Smooth muscle cell (in vitro differentiated cells): ENCODE measurements at regions not wholly inside any gene's neighbourhood (a gene's known extent, or its start where the extent isn't known, plus 50 kb on each side); places are given as distances from the start of the nearest gene placed in this dataset.
A peak's percentile ranks its signal among the peaks of the same experiment; 100 is the strongest.

Experiments
- DNase-seq: peaks from one replicate; lab custom pipeline; 2025; ENCODE audit not compliant: unreplicated experiment; lab: John Stamatoyannopoulos, UW
- H2AFZ ChIP-seq: fragments of 200-600 bp; sonication (generic); 2 replicates; pipeline ENCODE4 v1.6.0; 2016; ENCODE audit warnings: antibody characterized with exemption, low read depth, mild to moderate bottlenecking
- H3F3A ChIP-seq: fragments of 200-600 bp; sonication (generic); 2 replicates; pipeline ENCODE4 v1.6.0; 2017; ENCODE audit warnings: antibody characterized with exemption, low read depth
- H3K27ac ChIP-seq: fragments of 200-600 bp; sonication (generic); 2 replicates; pipeline ENCODE4 v1.5.1; 2016; ENCODE audit warnings: low read depth, mild to moderate bottlenecking
- H3K27me3 ChIP-seq: fragments of 200-600 bp; sonication (generic); 2 replicates; pipeline ENCODE4 v1.6.1; 2016; ENCODE audit warnings: low read depth, mild to moderate bottlenecking
- H3K36me3 ChIP-seq: fragments of 200-600 bp; sonication (generic); 2 replicates; pipeline ENCODE4 v1.5.1; 2016; ENCODE audit warnings: low read depth
- H3K4me1 ChIP-seq: fragments of 200-600 bp; sonication (generic); 2 replicates; pipeline ENCODE4 v1.5.1; 2016; ENCODE audit warnings: low read depth
- H3K4me2 ChIP-seq: fragments of 200-600 bp; sonication (generic); 2 replicates; pipeline ENCODE4 v1.6.0; 2016; ENCODE audit warnings: mild to moderate bottlenecking
- H3K4me3 ChIP-seq: fragments of 200-600 bp; sonication (generic); 2 replicates; pipeline ENCODE4 v1.5.1; 2016; ENCODE audit warnings: mild to moderate bottlenecking
- H3K79me2 ChIP-seq: fragments of 200-600 bp; sonication (generic); 2 replicates; pipeline ENCODE4 v1.6.0; 2016; ENCODE audit warnings: low read depth, mild to moderate bottlenecking
- H3K9ac ChIP-seq: fragments of 200-600 bp; sonication (generic); 2 replicates; pipeline ENCODE4 v1.6.0; 2016; ENCODE audit warnings: low read depth
- H3K9me3 ChIP-seq: fragments of 200-600 bp; sonication (generic); replicated peaks from 2 replicates; pipeline ENCODE4 v1.5.1; 2016; ENCODE audit warnings: low read depth
- H4K20me1 ChIP-seq: fragments of 200-600 bp; sonication (generic); 2 replicates; pipeline ENCODE4 v1.6.0; 2016; ENCODE audit warnings: low read depth
- CTCF ChIP-seq: fragments of 200-600 bp; sonication (generic); IDR thresholded peaks from 2 replicates; pipeline ENCODE4 v1.5.1; 2017; ENCODE audit warnings: borderline replicate concordance, mild to moderate bottlenecking, antibody characterized with exemption; ENCODE audit not compliant: insufficient read depth, poor library complexity, severe bottlenecking
- WGBS: methylation state at CpG from one replicate; pipeline ENCODE4 v1.1.7; 2016; ENCODE audit warnings: low lambda C conversion rate; 5-methylcytosine and 5-hydroxymethylcytosine counted together

GRCh38 chr5:120806202-120806601 is 342.1 kb downstream of the PRR16 start:
- Histone ChIP-seq H3K4me2 (no peak overlapping the region), H3F3A (no peaks in the 10 kb centered on the region), H3K4me3 (no peak overlapping the region), H3K9me3 (no peaks in the 10 kb centered on the region), H3K27me3 (no peaks in the 10 kb centered on the region), H2AFZ (no peak overlapping the region), H3K27ac (no peak overlapping the region), H3K9ac (no peak overlapping the region), H3K79me2 (no peaks in the 10 kb centered on the region), H3K4me1 (no peaks in the 10 kb centered on the region), H4K20me1 (no peaks in the 10 kb centered on the region), H3K36me3 (no peaks in the 10 kb centered on the region)
- WGBS: 91% methylated on average over 2 of the region's 2 CpGs
- no peak for DNase-seq
- TF ChIP-seq CTCF: no peak

GRCh38 chr5:120808135-120808534 is 344.0 kb downstream of the PRR16 start:
- no peak overlapping the region for H3K4me3 ChIP-seq
- H2AFZ ChIP-seq: no peak overlapping the region
- DNase-seq: no peak
- peak overlapping the region; percentile 38 for H3K4me2 ChIP-seq
- H3K4me1 ChIP-seq: no peaks in the 10 kb centered on the region
- no peaks in the 10 kb centered on the region for H3F3A ChIP-seq
- no peaks in the 10 kb centered on the region for H3K9me3 ChIP-seq
- TF ChIP-seq CTCF: no peak
- H3K79me2 ChIP-seq: no peaks in the 10 kb centered on the region
- no peak overlapping the region for H3K9ac ChIP-seq
- no peaks in the 10 kb centered on the region for H3K27me3 ChIP-seq
- H3K36me3 ChIP-seq: no peaks in the 10 kb centered on the region
- H3K27ac ChIP-seq: no peak overlapping the region
- no peaks in the 10 kb centered on the region for H4K20me1 ChIP-seq

- Histone ChIP-seq H3F3A (no peaks in the 10 kb centered on the region), H3K4me1 (no peaks in the 10 kb centered on the region), H3K79me2 (no peaks in the 10 kb centered on the region), H3K4me3 (no peak overlapping the region), H3K36me3 (no peaks in the 10 kb centered on the region), H3K27me3 (no peaks in the 10 kb centered on the region), H2AFZ (no peak overlapping the region), H4K20me1 (no peaks in the 10 kb centered on the region), H3K4me2 (peak overlapping the region; percentile 38), H3K9ac (no peak overlapping the region), H3K27ac (no peak overlapping the region), H3K9me3 (no peaks in the 10 kb centered on the region)
- no peak for TF ChIP-seq CTCF
- no peak for DNase-seq
These were observed 344.5 kb downstream of the PRR16 start for GRCh38 chr5:120808606-120809005.

- no peaks in the 10 kb centered on the region for H3K9me3 ChIP-seq
- no peaks in the 10 kb centered on the region for H3F3A ChIP-seq
- no peaks in the 10 kb centered on the region for H3K27me3 ChIP-seq
- H3K79me2 ChIP-seq: no peaks in the 10 kb centered on the region
- H3K27ac ChIP-seq: no peak overlapping the region
- H2AFZ ChIP-seq: no peak overlapping the region
- no peak for TF ChIP-seq CTCF
- H3K4me3 ChIP-seq: no peak overlapping the region
- H3K9ac ChIP-seq: no peak overlapping the region
- WGBS: 86% methylated on average over 2 of the region's 2 CpGs
- no peaks in the 10 kb centered on the region for H4K20me1 ChIP-seq
- no peak for DNase-seq
- no peaks in the 10 kb centered on the region for H3K36me3 ChIP-seq
- H3K4me1 ChIP-seq: no peaks in the 10 kb centered on the region
- no peak overlapping the region for H3K4me2 ChIP-seq
These were observed 349.5 kb downstream of the PRR16 start for GRCh38 chr5:120813551-120813950.
